ENCODE measurements at regions not wholly inside any gene's neighbourhood (a gene's known extent, or its start where the extent isn't known, plus 50 kb on each side); places are given as distances from the start of the nearest gene placed in this dataset.

DNA sequence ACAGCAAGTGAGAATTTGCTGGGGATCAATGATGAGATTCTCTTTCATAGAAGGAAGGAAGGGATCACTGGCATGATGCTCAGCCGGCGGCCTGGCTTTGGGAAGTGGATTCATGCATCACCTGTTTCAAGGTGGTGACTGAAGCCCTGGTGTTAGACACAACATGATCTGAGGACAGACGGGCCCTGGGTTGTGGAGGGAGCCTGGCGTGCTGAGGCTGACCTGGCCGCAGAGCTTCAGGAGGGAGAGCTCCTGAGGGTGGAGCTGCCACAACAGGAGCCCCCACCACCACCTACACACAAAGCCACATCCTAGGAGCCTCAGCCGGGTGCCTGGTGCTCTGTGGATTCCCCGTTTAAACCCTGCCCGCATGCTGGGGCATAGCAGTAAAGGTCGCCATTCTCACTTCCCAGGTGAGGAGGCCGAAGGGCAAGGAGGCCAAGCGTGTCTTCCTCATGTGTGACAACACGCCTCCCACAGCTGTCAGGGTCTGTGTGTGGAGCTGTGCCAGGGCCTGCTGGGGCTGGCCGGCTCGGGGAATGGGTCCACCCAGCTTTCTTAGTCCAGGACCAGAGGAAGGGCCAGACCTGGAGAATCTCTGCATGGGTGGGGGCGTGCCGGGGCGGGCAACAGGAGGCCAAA is 107.0 kb downstream of the ERMARD start:
- DNase-seq (ENCODE audit: low read depth, low spot score) (no peak), FAIRE-seq (no peak)
- intact Hi-C loops (cut with micrococcal nuclease) (no loop called here), dilution Hi-C loops (cut with MboI; ENCODE audit: extremely low pct_ligation_motif_present, low sequenced_read_pairs) (no loop called here)
- TF ChIP-seq POLR2AphosphoS5 (IDR thresholded peaks at IDR 0.05; ENCODE audit: insufficient read depth, low read depth, low read length) (no peak), FOS (IDR thresholded peaks at IDR 0.05; ENCODE audit: borderline replicate concordance, insufficient read depth, low read length) (no peak), CTCF (IDR thresholded peaks at IDR 0.05; ENCODE audit: extremely low read depth in 1 of 2, insufficient read depth in 1 of 2, low read depth in 1 of 2, low read length in 2 of 2) (no peak), JUN (IDR thresholded peaks at IDR 0.05; ENCODE audit: borderline replicate concordance, insufficient read depth, insufficient read length, low read depth) (no peak), MYC (IDR thresholded peaks at IDR 0.05; ENCODE audit: low read depth, low read length) (no peak), GATA2 (IDR thresholded peaks at IDR 0.05; ENCODE audit: insufficient read depth, insufficient read length, low read depth, low read length) (no peak), POLR2A (IDR thresholded peaks at IDR 0.05; ENCODE audit: low read depth, low read length) (no peak), EZH2 (IDR thresholded peaks at IDR 0.05; ENCODE audit: borderline replicate concordance, low read depth, low read length, severe bottlenecking) (no peak)
- TF ChIP-seq, protein P1, sequence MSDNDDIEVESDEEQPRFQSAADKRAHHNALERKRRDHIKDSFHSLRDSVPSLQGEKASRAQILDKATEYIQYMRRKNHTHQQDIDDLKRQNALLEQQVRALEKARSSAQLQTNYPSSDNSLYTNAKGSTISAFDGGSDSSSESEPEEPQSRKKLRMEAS (IDR thresholded peaks at IDR 0.05; ENCODE audit: insufficient read depth, insufficient read length) = no peak
- no peaks in the 10 kb centered on the region for H3K4me1 ChIP-seq (ENCODE audit: control insufficient read depth, extremely low read depth, insufficient read depth, low read length)
- BruUV-seq (replicated peaks) = no TSS peak
- POLR2A ChIA-PET = no interaction called here
- H3K9me3 ChIP-seq (replicated peaks; ENCODE audit: control insufficient read depth, insufficient read depth, low read length) = no peaks in the 10 kb centered on the region
- no peak overlapping the region for H2AFZ ChIP-seq (ENCODE audit: low read depth, low read length)
- H3K27me3 ChIP-seq (ENCODE audit: control insufficient read depth in 2 of 2, insufficient read depth in 2 of 2, low read length in 2 of 2) = no peaks in the 10 kb centered on the region
- CTCF ChIA-PET = interaction anchor here (0.8 to 1.1 kb wide), 3 partner anchors 25 to 40 kb away, joined by 3 to 7 read pairs (median 4); no protein-coding TSS in a partner anchor
- no peaks in the 10 kb centered on the region for H3K36me3 ChIP-seq (ENCODE audit: control insufficient read depth in 2 of 2, extremely low read depth in 1 of 2, insufficient read depth in 2 of 2, low read length in 2 of 2)
- no peaks in the 10 kb centered on the region for H4K20me1 ChIP-seq (replicated peaks; ENCODE audit: control insufficient read depth, extremely low read depth, insufficient read depth, low read length)
- no peak overlapping the region for H3K9ac ChIP-seq (replicated peaks; ENCODE audit: extremely low read depth, insufficient read depth, low read length)
- no peak overlapping the region for H3K4me2 ChIP-seq (ENCODE audit: insufficient read depth, low read length)
- no peaks in the 10 kb centered on the region for H3K79me2 ChIP-seq (ENCODE audit: control insufficient read depth, insufficient read depth, low read length)
- H3K9me1 ChIP-seq (replicated peaks; ENCODE audit: control insufficient read depth, extremely low read depth, insufficient read depth, low read length) = no peaks in the 10 kb centered on the region
- no peak overlapping the region for H3K4me3 ChIP-seq (replicated peaks in 1 of 3; ENCODE audit: insufficient read depth in 1 of 3, low read depth in 1 of 3, low read length in 3 of 3)
- no peak overlapping the region for H3K27ac ChIP-seq (ENCODE audit: insufficient read depth, low read depth, low read length)
